ENCODE measurements at regions not wholly inside any gene's neighbourhood (a gene's known extent, or its start where the extent isn't known, plus 50 kb on each side); places are given as distances from the start of the nearest gene placed in this dataset.
"Not testable (repeated sequence)": the region's sequence is repeated elsewhere in the genome, so short reads cannot be mapped to it uniquely, and the experiment has no call there.

DNA sequence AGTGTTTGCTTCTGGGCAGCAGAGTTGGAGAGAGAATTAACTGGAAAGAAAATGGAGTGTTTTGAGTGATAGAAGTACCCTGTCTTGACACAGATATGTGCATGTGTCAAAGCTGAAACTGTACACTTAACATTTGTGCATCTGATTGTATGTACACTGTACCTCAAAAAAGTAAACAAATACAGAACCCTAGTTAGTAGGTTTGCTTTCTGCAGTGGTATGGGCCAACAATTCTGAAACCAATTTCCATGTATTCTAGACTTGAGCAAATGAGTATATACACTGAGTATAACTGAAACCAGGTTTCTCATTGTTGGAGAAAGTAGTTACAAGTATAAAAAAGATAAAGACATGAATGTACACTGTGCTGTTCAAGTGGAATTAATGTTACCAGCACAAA lies 52.4 kb downstream of the ELAPOR2 start:
- DNase-seq = no peak

DNA sequence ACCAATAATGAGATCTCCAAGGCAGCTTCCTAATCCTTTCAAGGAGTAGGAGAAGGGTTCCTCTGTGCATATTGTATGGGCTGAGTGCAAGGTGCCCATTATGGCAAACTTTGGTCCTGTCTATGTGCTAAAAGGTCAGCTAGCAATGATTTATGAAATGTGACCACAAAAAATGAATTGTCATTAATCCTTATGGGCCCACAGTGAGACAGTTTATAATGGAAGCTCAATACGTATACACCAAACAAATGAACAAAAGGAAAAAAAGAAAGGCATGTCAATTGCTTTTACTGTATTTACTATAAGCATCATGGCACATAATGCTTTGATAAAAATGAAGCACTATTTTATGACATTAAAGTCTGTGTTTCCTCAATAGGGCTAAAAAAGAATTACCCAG lies 54.5 kb downstream of the ELAPOR2 start:
- no peak for DNase-seq

DNA sequence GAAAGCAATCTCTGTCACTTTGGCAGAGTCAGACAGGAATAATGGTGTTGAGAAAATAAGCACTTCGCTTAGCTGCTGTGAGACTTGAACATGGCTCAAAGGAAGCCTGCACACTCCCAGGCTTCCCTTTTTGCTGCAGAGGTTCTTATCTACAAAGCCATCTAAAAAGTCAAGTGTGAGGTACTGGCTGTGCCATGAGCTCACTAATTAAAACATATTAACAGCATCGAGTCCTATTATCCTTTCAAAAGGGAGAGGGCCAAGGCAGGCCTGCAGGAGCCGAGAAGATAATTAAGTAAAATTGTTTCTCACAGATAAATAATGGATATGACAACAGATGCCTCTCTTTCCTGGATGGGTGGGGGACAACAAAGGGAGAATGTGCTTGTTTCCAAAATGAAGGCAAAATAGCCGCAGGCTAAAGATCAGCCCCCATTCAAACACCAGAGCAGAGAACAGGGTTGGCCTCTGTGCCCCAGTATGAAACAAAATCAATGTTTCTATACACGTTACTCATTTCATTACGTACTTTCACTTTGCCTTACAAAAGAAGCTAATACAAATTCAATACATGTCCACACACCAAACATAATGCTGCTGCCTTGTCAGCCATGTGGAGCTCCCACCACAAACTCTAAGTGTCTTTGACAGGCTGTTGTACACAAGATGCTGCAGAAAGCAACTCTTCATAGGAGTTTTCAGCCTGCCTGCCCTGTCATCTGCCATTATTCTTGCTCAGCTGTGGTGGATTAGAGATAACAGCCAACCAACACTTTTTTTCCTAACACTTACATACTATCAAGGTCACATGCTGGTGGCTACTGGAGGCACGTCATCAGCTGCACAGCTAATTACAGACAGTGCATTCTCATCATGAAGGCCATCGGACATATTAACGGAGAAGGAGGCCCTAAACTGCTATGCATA lies 55.3 kb downstream of the ELAPOR2 start:
- DNase-seq = no peak

DNA sequence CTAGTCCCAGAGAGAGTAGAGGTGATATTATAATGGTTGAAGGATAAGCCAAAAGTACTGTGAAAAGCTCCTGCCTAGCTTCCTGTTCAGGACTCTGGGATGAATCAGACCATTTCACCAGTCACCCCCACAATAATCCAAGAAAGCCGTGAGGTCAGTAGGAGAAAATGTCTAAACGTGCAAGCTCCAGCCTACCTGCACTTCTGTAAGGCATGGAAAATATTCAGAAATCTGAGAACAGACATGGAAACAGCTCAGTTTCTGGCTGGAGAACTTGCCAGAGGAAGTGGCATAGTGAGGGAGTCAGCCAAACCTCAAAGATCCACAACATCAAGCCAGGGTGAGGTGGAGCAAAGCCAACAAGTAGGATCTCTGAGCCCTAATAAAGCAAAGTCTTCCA lies 58.2 kb downstream of the ELAPOR2 start:
- no peak for DNase-seq

DNA sequence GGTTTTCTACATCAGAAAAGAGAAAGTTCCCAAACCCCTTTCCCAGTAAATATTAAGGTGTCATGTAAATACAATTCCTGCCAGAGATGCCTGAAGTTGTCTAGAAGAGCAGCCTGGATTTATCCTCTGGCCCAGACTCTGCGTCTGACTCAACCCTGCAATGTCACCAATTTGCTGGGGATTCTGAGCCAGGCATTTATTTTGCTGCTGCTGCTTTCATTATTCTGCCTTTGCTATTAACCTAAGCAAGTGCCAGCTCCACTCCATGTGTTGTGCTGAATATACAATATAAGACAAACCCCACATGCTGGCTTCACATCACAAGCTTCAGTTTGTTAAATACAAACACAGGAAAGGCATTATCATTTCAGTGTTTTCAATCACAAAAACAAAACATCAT lies 59.1 kb downstream of the ELAPOR2 start:
- no peak for DNase-seq

DNA sequence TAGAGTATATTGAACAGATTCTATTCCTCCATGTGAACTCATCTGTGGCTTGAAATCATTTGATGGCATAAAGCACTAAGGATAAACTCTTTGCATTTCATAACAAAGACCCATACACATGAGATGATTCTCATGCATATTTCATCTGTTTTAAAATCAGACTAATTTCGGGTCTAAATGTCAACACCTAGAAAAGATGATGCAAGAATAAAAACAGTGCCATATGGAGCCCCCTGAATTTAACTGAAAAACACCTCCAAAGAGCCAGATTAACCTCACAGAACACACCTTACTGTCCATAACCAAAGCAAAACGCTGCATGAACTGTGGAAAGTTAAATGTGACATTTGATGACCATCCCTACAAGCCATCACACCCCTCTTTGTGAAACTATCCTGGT lies 59.7 kb downstream of the ELAPOR2 start:
- DNase-seq = no peak

DNA sequence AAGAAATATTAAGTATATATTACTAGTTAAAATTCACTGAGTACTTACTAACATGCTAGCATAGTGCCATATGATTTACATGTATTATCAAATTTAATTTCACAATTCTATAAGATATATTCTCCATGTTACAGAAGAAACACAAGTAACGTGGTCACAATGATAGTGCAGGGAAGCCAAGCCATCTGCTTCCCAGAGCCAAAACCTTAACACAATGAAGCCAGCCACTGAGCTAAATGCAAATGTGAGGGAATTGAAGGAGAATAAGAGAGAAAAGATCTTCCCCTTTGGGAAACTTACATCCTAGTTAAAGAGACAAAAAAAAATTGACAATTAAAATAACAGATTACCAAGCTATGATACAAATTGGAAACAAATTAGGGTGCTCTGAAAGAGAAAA lies 63.6 kb downstream of the ELAPOR2 start:
- DNase-seq = no peak

DNA sequence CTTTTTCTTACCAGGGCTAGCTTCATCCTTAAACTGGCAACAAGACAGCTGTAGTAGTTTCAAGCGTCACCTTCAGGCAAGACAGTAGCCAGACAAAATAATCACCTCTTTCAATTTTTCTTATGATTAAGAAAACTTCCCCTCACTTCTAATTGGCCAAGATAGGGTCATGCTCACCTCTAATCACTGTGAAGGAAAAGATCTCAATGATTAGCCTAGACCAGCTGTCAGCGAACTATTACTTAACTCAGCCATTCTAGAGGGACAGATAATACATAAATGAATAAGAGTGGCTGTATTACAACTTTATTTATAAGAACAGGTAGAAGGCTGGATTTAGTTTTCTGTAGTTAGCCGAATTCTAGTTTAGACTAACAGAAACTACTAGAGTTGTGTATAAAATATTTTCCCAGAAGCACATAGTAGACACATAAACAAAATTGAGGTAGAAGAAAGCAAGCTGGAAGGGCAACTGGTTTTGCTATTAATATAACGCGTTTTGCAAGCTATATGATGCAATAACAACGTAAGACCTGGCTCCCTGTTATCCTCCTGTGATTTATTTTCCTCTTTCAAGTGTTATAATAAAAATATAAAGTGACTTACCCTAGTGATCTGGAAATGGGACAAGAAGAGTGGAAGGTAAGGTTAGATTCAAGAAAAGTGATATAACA lies 64.3 kb downstream of the ELAPOR2 start:
- no peak for DNase-seq

DNA sequence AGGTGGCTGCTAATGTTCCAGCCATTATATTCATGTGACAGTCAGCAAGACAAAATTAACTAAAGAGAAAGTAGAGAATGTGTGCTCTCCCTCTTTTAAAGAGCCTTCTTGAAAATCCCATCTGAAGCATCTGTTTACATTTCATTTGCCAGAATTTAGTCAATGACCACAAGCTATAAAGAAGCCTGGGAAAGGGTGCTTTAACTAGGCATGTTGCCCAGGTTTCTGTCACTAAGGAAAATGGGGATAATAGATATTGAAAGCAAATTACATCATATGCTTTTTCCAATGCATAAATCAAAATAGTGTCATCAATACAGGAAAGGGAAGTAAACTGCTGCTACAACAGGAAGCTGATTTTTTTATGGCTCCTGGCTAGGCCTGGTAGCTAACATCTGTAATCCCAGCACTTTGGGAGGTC lies 67.7 kb downstream of the ELAPOR2 start:
- DNase-seq = no peak

DNA sequence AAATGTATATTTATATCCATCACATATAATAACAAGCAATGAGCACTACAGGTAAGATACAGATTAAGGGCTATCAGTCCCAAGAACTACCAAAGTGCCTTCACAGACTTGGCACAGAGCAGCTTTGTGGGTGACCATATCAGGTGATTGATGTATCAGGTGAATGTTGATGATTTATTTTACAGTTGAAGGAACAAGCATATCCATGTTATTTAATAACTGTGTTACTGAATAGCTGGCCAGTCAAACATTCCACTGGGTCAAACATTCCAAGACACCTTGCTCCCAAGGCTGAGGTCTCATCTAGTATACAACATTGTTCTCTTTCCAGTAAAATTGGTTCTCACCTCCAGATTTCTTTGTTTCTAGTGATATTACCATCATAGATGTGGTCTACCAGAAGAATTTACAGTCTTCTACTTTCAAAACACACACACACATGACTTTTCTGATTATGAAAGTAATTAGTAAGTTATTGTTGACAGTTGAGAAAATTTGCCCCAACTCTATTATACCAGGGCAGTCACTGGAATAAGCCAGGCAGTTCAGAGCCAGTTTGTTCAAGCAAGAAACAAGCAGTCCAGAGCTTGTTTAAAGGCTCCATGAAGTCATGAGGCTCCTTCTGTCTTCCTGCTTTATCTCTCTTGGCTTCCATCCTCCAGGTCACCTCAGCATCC lies 68.2 kb downstream of the ELAPOR2 start:
- no peak for DNase-seq

DNA sequence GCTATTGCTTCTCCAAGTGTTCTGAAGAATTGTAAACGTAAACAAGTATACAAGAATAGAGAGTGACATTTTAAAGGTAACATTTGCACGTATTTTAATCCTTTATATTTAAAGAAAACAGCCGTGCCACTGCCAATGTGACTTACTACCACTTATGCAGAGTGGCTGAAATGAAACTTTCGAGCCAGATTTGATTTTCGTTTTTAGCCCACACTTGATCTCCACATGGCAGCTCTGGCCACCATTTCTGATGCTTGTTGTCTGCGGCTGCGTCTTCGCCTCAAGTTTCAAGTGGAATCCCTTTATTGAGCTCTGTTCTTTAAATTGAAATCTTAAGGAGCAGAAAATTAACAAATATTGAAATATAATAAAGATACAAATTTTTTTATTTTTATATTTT lies 70.0 kb downstream of the ELAPOR2 start:
- DNase-seq = no peak

DNA sequence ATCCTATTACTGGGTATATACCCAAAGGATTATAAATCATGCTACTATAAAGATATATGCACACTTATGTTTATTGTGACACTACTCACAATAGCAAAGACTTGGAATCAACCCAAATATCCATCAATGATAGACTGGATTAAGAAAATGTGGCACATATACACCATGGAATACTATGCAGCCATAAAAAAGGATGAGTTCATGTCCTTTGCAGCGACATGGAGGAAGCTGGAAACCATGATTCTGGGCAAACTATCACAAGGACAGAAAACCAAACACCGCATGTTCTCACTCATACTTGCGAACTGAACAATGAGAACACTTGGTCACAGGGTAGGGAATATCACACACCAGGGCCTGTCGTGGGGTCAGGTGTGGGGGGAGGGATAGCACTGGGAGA lies 71.6 kb downstream of the ELAPOR2 start:
- DNase-seq = not testable (repeated sequence)

DNA sequence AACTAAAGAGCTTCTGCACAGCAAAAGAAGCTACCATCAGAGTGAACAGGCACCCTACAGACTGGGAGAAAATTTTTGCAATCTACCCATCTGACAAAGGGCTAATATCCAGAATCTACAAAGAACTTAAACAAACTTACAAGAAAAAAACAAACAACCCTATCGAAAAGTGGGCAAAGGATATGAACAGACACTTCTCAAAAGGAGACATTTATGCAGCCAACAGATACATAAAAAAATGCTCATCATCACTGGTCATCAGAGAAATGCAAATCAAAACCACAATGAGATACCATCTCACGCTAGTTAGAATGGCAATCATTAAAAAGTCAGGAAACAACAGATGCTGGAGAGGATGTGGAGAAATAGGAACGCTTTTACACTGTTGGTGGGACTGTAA lies 72.1 kb downstream of the ELAPOR2 start:
- not testable (repeated sequence) for DNase-seq

DNA sequence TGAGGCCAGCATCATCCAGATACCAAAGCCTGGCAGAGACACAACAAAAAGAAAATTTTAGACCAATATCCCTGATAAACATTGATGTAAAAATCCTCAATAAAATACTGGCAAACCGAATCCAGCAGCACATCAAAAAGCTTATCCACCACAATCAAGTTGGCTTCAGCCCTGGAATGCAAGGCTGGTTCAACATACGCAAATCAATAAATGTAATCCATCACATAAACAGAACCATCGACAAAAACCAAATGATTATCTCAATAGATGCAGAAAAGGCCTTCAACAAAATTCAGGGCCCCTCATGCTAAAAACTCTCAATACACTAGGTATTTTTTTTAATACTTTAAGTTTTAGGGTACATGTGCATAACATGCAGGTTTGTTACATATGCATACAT lies 74.1 kb downstream of the ELAPOR2 start:
- not testable (repeated sequence) for DNase-seq

DNA sequence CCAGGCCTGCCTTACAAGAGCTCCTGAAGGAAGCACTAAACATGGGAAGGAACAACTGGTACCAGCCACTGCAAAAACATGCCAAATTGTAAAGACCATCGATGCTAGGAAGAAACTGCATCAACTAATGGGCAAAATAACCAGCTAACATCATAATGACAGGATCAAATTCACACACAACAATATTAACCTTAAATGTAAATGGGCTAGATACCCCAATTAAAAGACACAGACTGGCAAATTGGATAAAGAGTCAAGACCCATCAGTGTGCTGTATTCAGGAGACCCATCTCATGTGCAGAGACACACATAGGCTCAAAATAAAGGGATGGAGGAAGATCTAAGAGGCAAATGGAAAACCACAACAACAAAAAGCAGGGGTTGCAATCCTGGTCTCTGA lies 75.8 kb downstream of the ELAPOR2 start:
- not testable (repeated sequence) for DNase-seq

DNA sequence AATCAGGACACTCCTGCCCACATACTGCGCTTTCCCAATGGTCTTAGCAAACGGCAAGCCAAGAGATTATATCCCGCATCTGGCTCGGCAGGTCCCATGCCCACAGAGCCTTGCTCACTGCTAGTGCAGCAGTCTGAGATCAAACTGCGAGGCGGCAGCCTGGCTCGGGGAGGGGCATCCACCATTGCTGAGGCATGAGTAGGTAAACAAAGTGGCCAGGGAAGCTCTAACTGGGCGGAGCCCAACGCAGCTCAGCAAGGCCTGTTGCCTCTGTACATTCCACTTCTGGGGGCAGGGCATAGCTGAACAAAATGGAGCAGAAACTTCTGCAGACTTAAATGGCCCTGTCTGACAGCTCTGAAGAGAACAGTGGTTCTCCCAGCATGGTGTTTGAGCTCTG lies 77.5 kb downstream of the ELAPOR2 start:
- DNase-seq = not testable (repeated sequence)

DNA sequence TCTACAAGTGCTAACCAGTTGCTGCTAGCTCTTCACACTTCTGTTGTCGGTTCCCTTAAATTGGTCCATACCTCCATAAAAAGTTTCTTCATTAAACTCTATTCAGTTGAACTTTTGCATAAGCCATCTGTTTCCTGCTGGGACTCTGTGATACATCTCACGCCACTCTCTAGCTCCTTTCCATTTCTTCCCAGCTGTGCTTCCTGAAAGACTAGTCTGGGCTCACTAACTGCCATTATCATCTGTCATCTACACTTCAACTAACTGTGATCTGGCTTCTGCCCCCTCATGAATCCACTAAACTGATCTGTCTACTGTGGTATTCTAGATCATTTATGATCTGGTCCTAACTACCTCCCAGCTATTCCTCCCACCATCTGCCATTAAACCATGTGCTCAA lies 78.3 kb downstream of the ELAPOR2 start:
- DNase-seq = no peak

DNA sequence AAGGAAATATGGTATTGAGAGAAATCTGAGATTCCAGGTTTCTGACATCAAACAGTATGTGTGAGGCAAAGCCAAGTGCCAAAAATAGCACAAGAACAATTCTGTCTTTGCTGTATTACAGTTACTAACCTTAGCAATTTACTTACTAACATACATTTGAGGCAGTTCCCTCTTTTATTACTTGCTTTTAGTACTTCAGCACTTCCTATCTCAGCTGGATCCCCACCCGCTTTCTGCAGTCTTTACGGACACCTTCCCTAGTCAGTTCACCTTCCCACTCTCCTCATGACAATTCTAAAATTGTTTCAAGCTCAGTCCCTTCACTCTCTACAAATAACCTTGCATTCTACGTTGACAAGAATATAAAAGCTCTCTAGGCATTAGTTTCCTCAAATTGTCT lies 79.2 kb downstream of the ELAPOR2 start:
- DNase-seq = no peak

DNA sequence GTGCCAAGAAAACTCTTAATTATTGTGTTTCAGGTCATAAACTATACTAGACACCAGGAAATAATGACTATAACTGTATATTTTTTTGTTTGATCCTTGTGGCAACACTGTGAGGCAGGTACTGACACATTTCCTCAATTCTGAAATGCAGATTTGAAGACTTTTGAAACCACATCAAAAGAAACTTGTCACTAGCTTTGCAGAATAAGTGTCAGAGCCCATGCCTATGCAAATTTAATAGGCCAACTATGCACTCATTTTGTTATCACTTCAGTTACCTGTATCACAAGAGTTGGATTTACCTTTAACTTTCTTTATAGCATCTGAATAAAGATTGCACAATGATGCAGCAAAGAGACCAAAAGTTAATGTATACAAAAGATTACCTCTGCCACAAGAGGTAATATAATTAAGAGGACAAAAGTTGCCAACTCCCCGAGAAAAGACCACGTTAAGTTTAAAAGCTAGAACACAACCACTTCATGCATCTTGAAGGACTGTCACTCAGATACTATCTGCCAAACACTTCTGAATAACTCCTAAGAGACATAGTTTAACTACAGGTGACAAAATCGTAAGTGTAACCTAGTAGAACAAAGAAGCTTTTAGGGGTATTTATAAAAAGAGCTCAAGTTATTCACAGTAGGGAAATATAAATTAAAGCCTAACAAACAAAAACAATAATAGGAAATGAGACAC lies 80.5 kb downstream of the ELAPOR2 start:
- DNase-seq = no peak

DNA sequence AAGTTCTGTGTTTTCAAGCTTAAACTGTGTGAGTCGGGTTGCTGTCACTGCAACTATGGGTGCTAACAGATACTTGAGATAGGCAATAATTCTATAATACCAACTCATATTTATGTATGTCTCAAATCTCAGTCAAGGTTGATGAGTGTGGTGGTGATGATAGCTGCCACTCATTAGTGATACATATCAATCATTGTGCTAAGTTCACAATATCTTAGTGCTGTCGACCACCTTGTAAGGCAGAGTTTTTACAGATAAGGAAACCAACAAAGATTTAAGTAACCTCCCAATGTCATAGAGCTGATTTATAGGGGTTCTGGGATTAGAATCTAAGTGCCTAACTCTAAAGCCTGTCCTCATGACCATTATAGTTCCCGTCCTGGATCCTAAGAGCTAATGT lies 82.5 kb downstream of the ELAPOR2 start:
- DNase-seq = no peak

DNA sequence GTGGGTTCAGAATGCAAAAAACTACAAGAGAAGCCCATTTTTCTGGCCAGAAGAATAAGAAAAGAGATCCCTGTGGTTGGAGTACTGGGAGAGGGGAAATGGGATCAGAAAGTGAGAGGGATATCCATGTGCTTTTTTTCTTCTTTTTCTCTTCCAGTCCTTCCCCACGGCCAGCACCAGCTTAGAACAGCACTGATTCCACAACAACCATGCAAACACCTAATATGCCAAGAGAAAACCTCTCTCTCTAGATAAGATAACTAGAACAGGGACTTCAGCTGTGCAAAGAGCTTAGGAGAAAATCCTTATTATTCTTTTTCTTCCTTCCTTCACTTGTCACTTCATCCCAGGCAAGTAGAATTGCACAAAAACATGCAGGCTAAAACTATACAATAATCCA lies 83.5 kb downstream of the ELAPOR2 start:
- no peak for DNase-seq

DNA sequence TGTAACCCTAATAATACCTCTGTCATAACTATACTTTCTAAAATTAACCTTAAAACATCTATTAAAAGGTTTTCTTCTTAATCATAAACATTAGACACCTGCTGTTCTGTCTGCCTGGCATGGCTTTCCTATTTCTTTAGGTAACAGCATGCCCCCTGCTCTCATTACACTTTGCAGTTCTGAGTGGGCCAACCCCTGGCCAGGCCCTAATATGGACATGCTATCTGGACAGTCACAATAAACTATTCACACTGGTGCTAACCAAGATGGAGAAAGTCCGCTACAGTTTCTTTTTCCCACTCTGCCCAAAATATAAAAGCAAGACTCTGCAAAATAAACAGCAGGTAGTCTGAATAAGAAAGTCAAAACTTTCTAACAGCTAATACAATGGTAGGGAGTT lies 84.0 kb downstream of the ELAPOR2 start:
- DNase-seq = no peak

DNA sequence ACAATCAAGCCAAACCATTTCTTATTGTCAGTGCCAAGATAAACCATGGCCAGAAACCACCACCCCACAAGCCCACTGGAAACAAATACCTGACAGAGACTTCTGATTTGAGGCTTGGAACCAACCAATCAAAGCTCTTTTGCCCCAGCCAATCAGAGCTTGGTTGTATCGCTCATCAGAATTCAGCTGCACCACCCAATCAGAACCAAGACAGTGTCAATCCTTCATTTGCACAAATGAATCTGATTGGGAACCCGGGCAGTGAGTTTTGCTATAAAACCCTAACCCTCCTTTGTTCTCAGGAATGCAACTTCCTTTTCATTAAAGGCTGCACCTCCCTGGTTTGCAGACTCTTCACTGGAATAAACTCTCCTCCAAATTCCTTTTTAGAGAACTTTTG lies 87.4 kb downstream of the ELAPOR2 start:
- DNase-seq = no peak

Measured in stimulated activated CD8-positive, alpha-beta memory T cell treated with anti-CD3 and anti-CD28 coated beads, Interleukin-4, amount 100 ng/mL, for 48 hours (primary cell).